ENCODE measurements at regions not wholly inside any gene's neighbourhood (a gene's known extent, or its start where the extent isn't known, plus 50 kb on each side); places are given as distances from the start of the nearest gene placed in this dataset.

- no peak for TF ChIP-seq POLR2A (IDR thresholded peaks at IDR 0.05)
- no peak for TF ChIP-seq CTCF (IDR thresholded peaks at IDR 0.05)
Measured at GRCh38 chr3:76923485-76923884, 116.4 kb upstream of the ROBO2 start.
